Right kidney (tissue), 1 donor: ENCODE measurements at regions not wholly inside any gene's neighbourhood (a gene's known extent, or its start where the extent isn't known, plus 50 kb on each side); places are given as distances from the start of the nearest gene placed in this dataset.
A peak's percentile ranks its signal among the peaks of the same experiment; 100 is the strongest.

Experiments
- DNase-seq: peaks from one replicate; pipeline ENCODE4 v3.0.0-alpha.2; 2016

GRCh38 chr3:109532257-109533216, 195.2 kb upstream of the DPPA4 start:
- no peak for DNase-seq

GRCh38 chr3:109545746-109546145, 208.4 kb upstream of the DPPA4 start:
- no peak for DNase-seq

- DNase-seq = no peak
These were observed 211.0 kb upstream of the DPPA4 start for GRCh38 chr3:109548192-109548938.

GRCh38 chr3:109553591-109554371, 216.4 kb upstream of the DPPA4 start:
- DNase-seq = no peak

GRCh38 chr3:109559389-109559788, 222.0 kb upstream of the DPPA4 start:
- no peak for DNase-seq

- no peak for DNase-seq
These were observed 225.8 kb upstream of the DPPA4 start for GRCh38 chr3:109563149-109563548.

GRCh38 chr3:109569135-109569846, 231.9 kb upstream of the DPPA4 start:
- no peak for DNase-seq

- DNase-seq = no peak
These were observed 233.1 kb upstream of the DPPA4 start for GRCh38 chr3:109570408-109570807.

GRCh38 chr3:109572301-109572700, 235.0 kb upstream of the DPPA4 start:
- DNase-seq = no peak

- no peak for DNase-seq
These were observed 259.6 kb upstream of the DPPA4 start for GRCh38 chr3:109596991-109597390.

GRCh38 chr3:109597444-109597843, 260.1 kb upstream of the DPPA4 start:
- peak; percentile 17 for DNase-seq

- DNase-seq = no peak
These were observed 270.6 kb upstream of the DPPA4 start for GRCh38 chr3:109607897-109608296.

GRCh38 chr3:109608574-109608973, 271.2 kb upstream of the DPPA4 start:
- DNase-seq = no peak

GRCh38 chr3:109618766-109619378, 281.5 kb upstream of the DPPA4 start:
- DNase-seq = no peak

GRCh38 chr3:109631897-109632296, 294.6 kb upstream of the DPPA4 start:
- DNase-seq = no peak

- DNase-seq = no peak
These were observed 302.9 kb upstream of the DPPA4 start for GRCh38 chr3:109640146-109640652.

- no peak for DNase-seq
These were observed 304.7 kb upstream of the DPPA4 start for GRCh38 chr3:109642025-109642424.

GRCh38 chr3:109643590-109643989, 306.2 kb upstream of the DPPA4 start:
- no peak for DNase-seq

- no peak for DNase-seq
These were observed 307.0 kb upstream of the DPPA4 start for GRCh38 chr3:109644332-109644731.

- DNase-seq = no peak
These were observed 307.4 kb upstream of the DPPA4 start for GRCh38 chr3:109644746-109645145.

- DNase-seq = peak; percentile 14
These were observed 310.7 kb upstream of the DPPA4 start for GRCh38 chr3:109648027-109648426.
